BLaER1 (cell line): ENCODE measurements at regions not wholly inside any gene's neighbourhood (a gene's known extent, or its start where the extent isn't known, plus 50 kb on each side); places are given as distances from the start of the nearest gene placed in this dataset.

Experiments
- H3K27ac ChIP-seq: shearing (Covaris generic); formaldehyde crosslinking; 2 replicates; pipeline ENCODE4 v1.8.1; 2022
- H3K27me3 ChIP-seq: shearing (Covaris generic); formaldehyde crosslinking; 2 replicates; pipeline ENCODE4 v1.8.1; 2022
- H3K36me3 ChIP-seq: shearing (Covaris generic); formaldehyde crosslinking; 2 replicates; pipeline ENCODE4 v1.8.1; 2022
- H3K4me1 ChIP-seq: shearing (Covaris generic); formaldehyde crosslinking; 2 replicates; pipeline ENCODE4 v1.8.1; 2022
- H3K4me2 ChIP-seq: shearing (Covaris generic); formaldehyde crosslinking; 2 replicates; pipeline ENCODE4 v1.8.1; 2022
- H3K4me3 ChIP-seq: shearing (Covaris generic); formaldehyde crosslinking; 2 replicates; pipeline ENCODE4 v1.8.1; 2022
- H3K9ac ChIP-seq: shearing (Covaris generic); formaldehyde crosslinking; 2 replicates; pipeline ENCODE4 v1.8.1; 2022
- H3K9me3 ChIP-seq: shearing (Covaris generic); formaldehyde crosslinking; 2 replicates; pipeline ENCODE4 v1.8.1; 2022
- H4K20me1 ChIP-seq: shearing (Covaris generic); formaldehyde crosslinking; 2 replicates; pipeline ENCODE4 v1.8.1; 2022
- Cebpa-rat ChIP-seq: shearing (Covaris generic); IDR thresholded peaks from 2 replicates; pipeline ENCODE4 v1.8.1; 2022

DNA sequence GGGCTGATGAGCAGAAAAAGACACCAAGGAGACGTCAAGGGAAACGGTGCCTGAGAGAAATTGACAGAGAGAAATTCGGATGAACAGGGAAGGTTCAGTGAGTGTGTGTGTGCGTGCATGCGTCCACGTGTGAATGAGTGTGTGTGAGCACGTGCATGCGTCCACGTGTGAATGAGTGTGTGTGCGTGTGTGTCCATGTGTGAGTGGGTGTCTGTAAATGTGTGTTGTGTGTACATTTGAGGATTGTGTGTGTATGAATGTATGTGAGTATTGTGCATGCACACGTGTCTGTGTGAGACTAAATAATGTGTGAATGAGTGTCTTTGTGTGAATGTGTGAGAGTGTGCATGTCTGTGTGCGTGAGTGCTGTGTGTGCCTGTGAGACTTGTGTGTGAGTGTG is 137.4 kb upstream of the MED13L start:
- H4K20me1 ChIP-seq: no peaks in the 10 kb centered on the region
- no peak overlapping the region for H3K4me2 ChIP-seq
- no peaks in the 10 kb centered on the region for H3K36me3 ChIP-seq
- no peak overlapping the region for H3K27ac ChIP-seq
- H3K4me1 ChIP-seq: peaks cover 24% of the 10 kb centered on the region
- H3K9ac ChIP-seq: no peak overlapping the region
- no peak for TF ChIP-seq Cebpa-rat
- H3K4me3 ChIP-seq: no peak overlapping the region
- H3K9me3 ChIP-seq: no peaks in the 10 kb centered on the region
- H3K27me3 ChIP-seq: no peaks in the 10 kb centered on the region

DNA sequence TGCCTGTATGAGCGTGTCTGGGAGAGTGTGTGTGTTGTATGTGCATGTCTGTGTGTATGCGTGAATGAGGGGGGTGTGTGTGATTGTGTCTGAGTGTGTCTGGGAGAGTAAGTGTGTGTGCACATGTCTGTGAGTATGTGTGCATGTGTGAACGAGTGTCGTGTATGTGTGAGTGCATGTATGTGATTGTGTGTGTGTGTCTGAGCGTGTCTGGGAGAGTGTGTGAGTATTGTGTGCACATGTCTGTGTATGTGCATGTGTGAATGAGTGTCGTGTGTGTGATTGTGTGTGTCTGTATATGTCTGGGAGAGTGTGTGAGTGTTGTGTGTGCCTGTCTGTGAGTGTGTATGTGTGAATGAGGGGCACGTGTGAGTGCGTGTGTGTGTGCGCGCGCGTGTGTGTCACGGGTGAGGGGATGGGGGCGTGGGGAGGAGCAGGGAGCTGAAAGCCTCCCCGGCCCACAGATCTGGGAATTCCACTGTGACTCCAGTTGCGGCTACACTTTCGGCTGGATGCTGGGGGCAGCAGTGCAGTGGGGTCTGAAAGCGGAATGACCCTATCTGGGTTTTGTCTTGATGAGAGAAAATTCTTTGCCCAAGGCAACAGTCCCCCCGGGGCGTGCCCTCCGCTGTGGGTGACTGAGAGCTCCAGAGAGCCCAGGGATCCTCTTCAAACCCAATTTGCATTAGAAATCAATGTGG is 138.1 kb upstream of the MED13L start:
- Histone ChIP-seq H3K4me3 (no peak overlapping the region), H3K27ac (no peak overlapping the region), H4K20me1 (no peaks in the 10 kb centered on the region), H3K4me2 (no peak overlapping the region), H3K9ac (no peak overlapping the region), H3K27me3 (no peaks in the 10 kb centered on the region), H3K36me3 (no peaks in the 10 kb centered on the region), H3K4me1 (peaks cover 18% of the 10 kb centered on the region), H3K9me3 (no peaks in the 10 kb centered on the region)
- TF ChIP-seq Cebpa-rat: no peak

DNA sequence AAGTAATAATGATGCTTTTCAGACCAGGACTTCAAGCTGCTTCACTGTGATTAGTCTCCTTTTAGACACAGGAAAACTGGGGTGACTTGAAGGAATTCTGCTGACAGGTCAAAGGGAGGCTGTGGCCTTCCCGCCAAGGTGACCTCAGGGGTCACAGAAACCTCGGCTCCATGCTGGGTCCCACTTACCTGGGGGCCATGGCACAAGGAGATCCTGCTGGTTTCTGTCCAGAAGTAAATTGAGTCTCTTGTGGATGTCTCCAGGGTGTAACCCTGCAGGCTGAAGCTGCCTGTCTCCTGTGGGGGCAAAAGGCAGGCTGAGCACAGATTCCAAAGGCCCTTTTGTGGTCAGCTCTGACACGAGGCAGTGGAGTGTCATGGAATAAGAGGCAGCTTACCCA is 138.7 kb upstream of the MED13L start:
- no peak for TF ChIP-seq Cebpa-rat
- no peak overlapping the region for H3K4me3 ChIP-seq
- peaks cover 12% of the 10 kb centered on the region for H3K4me1 ChIP-seq
- H3K27me3 ChIP-seq: no peaks in the 10 kb centered on the region
- H3K27ac ChIP-seq: no peak overlapping the region
- no peak overlapping the region for H3K4me2 ChIP-seq
- H4K20me1 ChIP-seq: no peaks in the 10 kb centered on the region
- H3K9ac ChIP-seq: no peak overlapping the region
- H3K36me3 ChIP-seq: no peaks in the 10 kb centered on the region
- no peaks in the 10 kb centered on the region for H3K9me3 ChIP-seq

DNA sequence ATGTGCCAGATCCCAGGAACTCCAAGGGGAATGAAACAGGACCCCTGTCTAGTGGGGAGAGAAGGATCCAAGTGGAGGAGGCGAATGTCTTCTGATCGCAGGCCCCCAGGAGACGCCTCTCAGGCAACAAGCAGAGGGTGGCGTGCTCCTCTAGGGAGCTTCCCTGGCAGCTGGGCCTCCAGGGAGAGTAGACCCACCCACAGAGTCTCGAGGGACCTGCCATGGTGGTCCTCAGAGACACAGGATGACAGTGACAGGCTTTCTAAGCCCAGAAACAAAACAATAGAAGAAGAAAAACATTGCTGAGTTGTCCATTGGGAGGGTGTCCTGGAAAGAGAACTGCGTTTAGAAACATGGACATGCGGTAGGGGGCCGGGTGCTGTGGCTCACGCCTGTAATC is 140.6 kb upstream of the MAP1LC3B2 start:
- no peaks in the 10 kb centered on the region for H4K20me1 ChIP-seq
- H3K9me3 ChIP-seq: peaks cover 5% of the 10 kb centered on the region
- no peak overlapping the region for H3K9ac ChIP-seq
- peak overlapping the region; percentile 3; the same call in 1 of the 2 replicates for H3K4me2 ChIP-seq
- TF ChIP-seq Cebpa-rat: no peak
- H3K4me3 ChIP-seq: no peak overlapping the region
- no peaks in the 10 kb centered on the region for H3K27me3 ChIP-seq
- H3K27ac ChIP-seq: no peak overlapping the region
- no peaks in the 10 kb centered on the region for H3K36me3 ChIP-seq
- H3K4me1 ChIP-seq: peaks cover 7% of the 10 kb centered on the region; the same call in 1 of the 2 replicates

DNA sequence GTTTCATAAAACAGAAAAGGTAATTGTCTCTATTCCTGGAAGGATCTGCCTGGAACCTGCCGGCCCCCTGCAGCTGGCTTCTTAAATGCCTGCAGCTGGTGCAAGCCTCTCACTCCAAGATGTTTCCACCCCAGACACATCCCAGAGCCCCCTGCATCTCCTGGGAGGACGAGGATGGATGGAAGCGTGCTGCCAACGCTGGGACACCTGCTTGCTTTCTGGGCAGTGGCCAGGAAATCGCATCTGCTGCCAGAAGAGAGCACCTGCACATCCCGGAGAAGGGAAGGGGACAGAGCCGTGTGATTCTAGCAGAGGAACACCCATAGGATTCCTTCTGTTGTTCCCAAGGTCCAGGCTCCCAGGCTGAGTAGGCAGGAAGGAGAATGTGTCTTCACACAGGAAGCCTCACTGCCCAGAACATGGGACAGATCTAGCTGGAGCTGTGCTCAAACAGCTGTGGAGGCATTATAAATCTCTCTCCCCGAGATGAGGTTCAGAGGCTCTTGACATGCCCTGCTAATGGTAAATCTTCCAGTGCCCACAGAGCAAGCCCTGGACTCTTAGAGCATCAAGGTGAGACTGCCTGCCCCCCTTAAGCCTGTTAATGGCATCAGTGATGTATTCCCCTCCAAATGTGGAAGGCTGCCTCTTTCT is 138.8 kb upstream of the MAP1LC3B2 start:
- no peak overlapping the region for H3K4me3 ChIP-seq
- H3K4me2 ChIP-seq: no peak overlapping the region
- no peak overlapping the region for H3K9ac ChIP-seq
- peaks cover 7% of the 10 kb centered on the region; the same call in 1 of the 2 replicates for H3K4me1 ChIP-seq
- H3K36me3 ChIP-seq: no peaks in the 10 kb centered on the region
- no peaks in the 10 kb centered on the region for H4K20me1 ChIP-seq
- peaks cover 5% of the 10 kb centered on the region for H3K9me3 ChIP-seq
- H3K27ac ChIP-seq: no peak overlapping the region
- no peaks in the 10 kb centered on the region for H3K27me3 ChIP-seq
- TF ChIP-seq Cebpa-rat: no peak

DNA sequence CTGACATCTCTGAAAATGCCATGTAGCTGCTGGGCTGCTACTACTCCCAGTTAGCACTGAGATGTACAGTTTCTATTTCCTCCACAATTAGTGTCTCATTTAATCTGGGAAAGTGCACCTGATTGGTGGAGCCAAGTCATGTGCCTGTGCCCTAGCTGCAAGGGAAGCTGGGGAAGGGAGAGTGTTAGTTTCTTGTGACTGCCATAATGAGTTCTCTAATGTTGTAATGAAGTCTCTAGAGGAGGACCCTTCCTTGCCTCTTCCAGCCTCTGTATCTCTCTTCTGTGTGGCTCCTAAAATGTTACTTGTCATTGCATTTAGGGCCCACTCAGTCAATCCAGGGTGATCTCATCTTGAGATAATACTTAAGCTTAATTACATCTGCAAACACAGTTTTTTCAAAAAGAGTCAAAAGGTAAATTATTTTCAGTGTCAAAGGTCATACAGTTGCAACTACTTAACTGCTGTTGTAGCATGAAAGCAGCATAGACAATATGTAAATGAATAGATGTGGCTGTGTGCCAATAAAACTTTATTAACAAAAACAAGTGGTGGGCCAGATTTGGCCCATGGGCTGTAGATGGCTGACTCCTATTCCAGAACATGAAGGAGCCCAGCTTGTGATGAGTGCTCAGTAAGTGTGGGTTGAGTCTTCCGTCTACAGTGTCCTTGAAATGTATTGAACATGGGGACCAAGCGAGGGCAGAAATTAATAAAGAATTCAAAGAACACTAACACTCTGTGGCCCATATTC is 137.2 kb upstream of the MAP1LC3B2 start:
- TF ChIP-seq Cebpa-rat: no peak

DNA sequence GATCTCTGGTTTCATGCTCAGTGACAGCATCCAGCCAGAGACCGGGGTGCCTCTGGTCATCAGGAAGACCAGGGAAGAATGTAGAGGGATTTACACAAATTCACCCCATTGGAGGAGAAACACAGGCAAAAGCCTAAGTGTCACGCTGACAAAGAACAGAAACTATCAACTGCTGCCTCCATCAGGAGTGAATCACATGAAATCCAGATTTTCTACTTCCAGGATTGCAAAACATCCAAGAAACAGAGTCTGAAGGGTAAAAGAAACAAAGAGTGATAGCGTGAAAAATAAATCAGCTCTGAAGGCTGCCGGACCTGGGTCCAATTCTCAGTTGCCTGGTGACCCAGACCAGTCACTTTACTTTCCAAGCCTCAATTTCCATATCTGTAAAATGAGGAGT is 136.1 kb upstream of the MAP1LC3B2 start:
- Histone ChIP-seq H3K27me3 (no peaks in the 10 kb centered on the region), H3K27ac (no peak overlapping the region), H3K4me1 (peaks cover 7% of the 10 kb centered on the region; the same call in 1 of the 2 replicates), H3K9me3 (peaks cover 5% of the 10 kb centered on the region), H3K36me3 (no peaks in the 10 kb centered on the region), H3K4me3 (no peak overlapping the region), H3K9ac (no peak overlapping the region), H3K4me2 (no peak overlapping the region), H4K20me1 (no peaks in the 10 kb centered on the region)
- no peak for TF ChIP-seq Cebpa-rat

More for the DNA sequence above, 137.2 kb upstream of the MAP1LC3B2 start:
- Histone ChIP-seq H3K9me3 (peaks cover 5% of the 10 kb centered on the region), H3K27ac (no peak overlapping the region), H3K27me3 (no peaks in the 10 kb centered on the region), H3K9ac (no peak overlapping the region), H3K4me2 (no peak overlapping the region), H3K36me3 (no peaks in the 10 kb centered on the region), H4K20me1 (no peaks in the 10 kb centered on the region), H3K4me1 (peaks cover 7% of the 10 kb centered on the region; the same call in 1 of the 2 replicates), H3K4me3 (no peak overlapping the region)

DNA sequence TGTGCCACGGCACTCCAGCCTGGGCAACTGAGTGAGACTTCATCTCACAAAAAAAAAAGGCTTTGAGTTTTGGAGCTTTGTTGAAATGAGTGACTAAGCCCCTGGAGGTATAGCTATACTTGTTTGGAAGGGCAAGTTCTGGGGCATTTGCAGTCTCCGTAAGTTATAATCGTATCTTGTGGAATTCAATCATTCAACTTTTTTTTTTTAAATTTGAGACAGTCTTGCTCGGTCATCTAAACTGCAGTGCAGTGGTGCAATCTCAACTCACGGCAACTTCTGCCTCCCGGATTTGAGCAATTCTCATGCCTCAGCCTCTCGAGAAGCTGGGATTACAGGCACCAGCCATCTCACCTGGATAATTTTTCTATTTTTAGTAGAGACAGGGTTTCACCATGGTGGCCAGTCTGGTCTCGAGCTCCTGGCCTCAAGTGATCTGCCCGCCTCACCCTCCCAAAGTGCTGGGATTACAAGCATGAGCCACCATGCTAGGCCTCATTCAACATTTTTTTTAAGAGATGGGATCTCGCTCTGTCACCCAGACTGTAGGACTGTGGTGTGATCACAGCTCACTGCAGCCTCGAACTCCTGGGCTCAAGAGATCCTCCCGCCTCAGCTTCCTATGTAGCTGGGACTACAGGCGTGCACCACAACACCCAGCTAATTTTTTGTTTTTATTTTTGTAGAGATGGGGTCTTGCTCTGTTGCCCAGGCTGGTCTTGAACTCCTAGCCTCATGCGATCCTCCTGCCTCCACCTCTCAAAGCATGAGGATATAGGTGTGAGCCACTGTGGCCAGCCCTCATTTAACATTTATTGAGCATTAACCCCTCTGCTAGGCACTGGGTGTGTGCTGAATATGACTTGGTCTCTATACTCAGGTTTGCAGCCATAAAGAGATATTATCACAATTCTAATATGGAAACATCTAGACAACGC is 133.7 kb upstream of the MAP1LC3B2 start:
- peaks cover 5% of the 10 kb centered on the region for H3K9me3 ChIP-seq
- no peak overlapping the region for H3K9ac ChIP-seq
- no peak overlapping the region for H3K27ac ChIP-seq
- no peak overlapping the region for H3K4me2 ChIP-seq
- no peaks in the 10 kb centered on the region for H4K20me1 ChIP-seq
- TF ChIP-seq Cebpa-rat: no peak
- no peaks in the 10 kb centered on the region for H3K27me3 ChIP-seq
- no peak overlapping the region for H3K4me3 ChIP-seq
- H3K4me1 ChIP-seq: no peaks in the 10 kb centered on the region
- H3K36me3 ChIP-seq: no peaks in the 10 kb centered on the region

DNA sequence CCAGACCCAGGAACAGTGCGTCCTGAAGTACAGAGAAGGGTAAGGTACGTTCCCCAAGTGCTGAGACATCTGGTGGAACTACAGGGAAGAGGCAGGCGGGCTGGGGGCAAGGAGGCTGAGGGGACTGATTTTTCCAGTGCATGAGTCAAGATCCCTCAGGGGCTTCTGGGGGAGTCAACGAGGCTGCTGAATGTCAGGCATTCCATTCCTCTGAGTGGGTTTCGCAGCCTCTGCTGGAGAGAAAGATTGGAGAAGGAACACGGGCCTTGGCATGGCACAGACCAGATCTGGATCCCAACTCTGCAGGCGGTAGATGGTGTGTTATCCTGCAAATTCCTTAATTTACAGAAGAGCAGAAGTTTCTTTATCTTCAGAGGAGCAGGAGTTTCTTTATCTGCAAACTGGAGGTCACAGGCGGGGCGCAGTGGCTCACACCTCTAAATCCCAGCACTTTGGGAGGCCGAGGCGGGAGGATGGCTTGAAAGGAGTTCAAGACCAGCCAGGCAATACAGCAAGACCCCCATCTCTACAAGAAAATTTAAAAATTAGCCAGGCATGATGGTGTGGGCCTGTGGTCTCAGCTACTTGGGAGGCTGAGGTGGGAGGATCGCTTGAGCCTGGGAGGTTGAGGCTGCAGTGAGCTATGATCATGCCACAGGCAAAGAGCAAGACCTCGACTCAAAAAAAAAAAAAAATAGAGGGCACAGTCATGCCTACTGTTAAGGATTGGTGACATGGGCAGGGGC is 132.6 kb upstream of the MAP1LC3B2 start:
- Histone ChIP-seq H3K4me1 (no peaks in the 10 kb centered on the region), H3K27me3 (no peaks in the 10 kb centered on the region), H3K27ac (no peak overlapping the region), H4K20me1 (no peaks in the 10 kb centered on the region), H3K4me2 (no peak overlapping the region), H3K4me3 (no peak overlapping the region), H3K9ac (no peak overlapping the region), H3K9me3 (peaks cover 4% of the 10 kb centered on the region), H3K36me3 (no peaks in the 10 kb centered on the region)
- TF ChIP-seq Cebpa-rat: no peak
